ENCODE measurements at regions not wholly inside any gene's neighbourhood (a gene's known extent, or its start where the extent isn't known, plus 50 kb on each side); places are given as distances from the start of the nearest gene placed in this dataset.

DNA sequence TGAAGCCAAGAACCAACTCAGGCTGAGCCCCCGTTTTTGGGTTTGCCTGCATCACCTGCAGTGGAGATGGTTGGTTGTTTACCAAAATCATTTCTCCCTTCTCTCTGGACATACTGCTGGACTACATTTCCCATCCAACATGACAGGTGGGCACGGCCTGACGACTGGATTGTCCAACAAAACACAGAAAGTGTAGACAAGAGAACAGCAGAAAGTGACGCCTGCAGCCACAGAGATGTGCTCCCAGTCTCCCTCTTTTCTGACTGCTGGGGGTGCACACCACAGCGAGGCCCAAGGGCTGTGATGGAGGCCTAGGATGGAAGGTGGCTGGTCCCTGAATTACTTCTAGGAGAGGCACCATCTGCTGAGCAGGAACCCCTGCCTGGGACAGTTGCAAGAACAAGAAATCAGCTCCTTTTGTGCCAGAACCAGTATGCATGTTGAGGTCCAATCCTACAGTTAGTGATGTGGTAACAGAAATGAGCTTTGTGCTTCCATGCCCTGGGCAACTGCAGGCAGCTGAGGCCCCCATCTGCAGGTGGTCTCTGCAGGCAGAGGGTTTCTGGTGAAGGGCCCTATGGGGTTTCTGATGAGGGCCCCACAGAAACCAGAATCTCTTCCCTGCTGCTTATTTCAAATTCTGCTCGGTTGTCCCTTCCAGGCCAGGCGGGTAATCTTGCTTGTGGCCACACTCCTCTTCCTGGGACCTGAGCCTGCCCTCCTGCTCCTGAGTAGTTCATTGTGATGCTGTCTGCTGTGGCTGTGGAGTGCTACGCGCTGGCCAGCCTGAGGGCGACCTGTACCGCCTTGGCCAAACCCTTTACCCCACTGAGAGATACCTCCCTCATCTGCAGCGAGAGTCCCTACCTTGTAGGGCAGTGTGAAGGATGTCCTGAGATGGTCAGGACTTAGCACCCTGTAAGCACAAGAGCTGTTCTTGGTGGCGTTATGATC is 168.3 kb downstream of the ASB1 start:
- H2AFZ ChIP-seq (ENCODE audit: insufficient read depth, low read depth, low read length, poor library complexity, severe bottlenecking): no peak overlapping the region
- 90% methylated on average over 8 of the region's 13 CpGs for WGBS (ENCODE audit: insufficient coverage)
- H3K27ac Mint-ChIP-seq: no peak overlapping the region
- CTCF ChIA-PET: no interaction called here
- H3K79me2 ChIP-seq (ENCODE audit: control insufficient read depth, insufficient read depth, low read length): no peaks in the 10 kb centered on the region
- no peak overlapping the region for H3K4me3 Mint-ChIP-seq
- no peak overlapping the region for H3K4me2 ChIP-seq (replicated peaks; ENCODE audit: low read depth, low read length, poor library complexity, severe bottlenecking)
- peaks cover 14% of the 10 kb centered on the region for H3K27me3 Mint-ChIP-seq
- intact Hi-C loops (cut with micrococcal nuclease): no loop called here
- no peaks in the 10 kb centered on the region for H3K36me3 ChIP-seq (replicated peaks in 1 of 2; ENCODE audit: control extremely low read depth in 1 of 2, control insufficient read depth in 1 of 2, extremely low read depth in 1 of 2, insufficient read depth in 2 of 2, low read length in 1 of 2)
- H4K20me1 ChIP-seq (ENCODE audit: control insufficient read depth, insufficient read depth, low read length, poor library complexity, severe bottlenecking): no peaks in the 10 kb centered on the region
- H3K4me1 ChIP-seq (ENCODE audit: control insufficient read depth in 2 of 2, insufficient read depth in 2 of 2, low read length in 2 of 2): no peaks in the 10 kb centered on the region
- ATAC-seq (ENCODE audit: low read depth): no peak
- H3K9me3 ChIP-seq (ENCODE audit: control extremely low read depth in 1 of 3, control insufficient read depth in 2 of 3, insufficient read depth in 1 of 3, low read length in 2 of 3): peaks cover 0 to 3% (median 0%) of the 10 kb centered on the region in 3 donors
- POLR2A ChIA-PET: no interaction called here
- DNase-seq: no peak
- H3K9ac ChIP-seq (ENCODE audit: low read length): no peak overlapping the region
- no peak for TF ChIP-seq EZH2 (IDR thresholded peaks at IDR 0.05; ENCODE audit: borderline replicate concordance, insufficient read depth, low read depth, low read length, poor library complexity, severe bottlenecking)
- TF ChIP-seq, protein P1, sequence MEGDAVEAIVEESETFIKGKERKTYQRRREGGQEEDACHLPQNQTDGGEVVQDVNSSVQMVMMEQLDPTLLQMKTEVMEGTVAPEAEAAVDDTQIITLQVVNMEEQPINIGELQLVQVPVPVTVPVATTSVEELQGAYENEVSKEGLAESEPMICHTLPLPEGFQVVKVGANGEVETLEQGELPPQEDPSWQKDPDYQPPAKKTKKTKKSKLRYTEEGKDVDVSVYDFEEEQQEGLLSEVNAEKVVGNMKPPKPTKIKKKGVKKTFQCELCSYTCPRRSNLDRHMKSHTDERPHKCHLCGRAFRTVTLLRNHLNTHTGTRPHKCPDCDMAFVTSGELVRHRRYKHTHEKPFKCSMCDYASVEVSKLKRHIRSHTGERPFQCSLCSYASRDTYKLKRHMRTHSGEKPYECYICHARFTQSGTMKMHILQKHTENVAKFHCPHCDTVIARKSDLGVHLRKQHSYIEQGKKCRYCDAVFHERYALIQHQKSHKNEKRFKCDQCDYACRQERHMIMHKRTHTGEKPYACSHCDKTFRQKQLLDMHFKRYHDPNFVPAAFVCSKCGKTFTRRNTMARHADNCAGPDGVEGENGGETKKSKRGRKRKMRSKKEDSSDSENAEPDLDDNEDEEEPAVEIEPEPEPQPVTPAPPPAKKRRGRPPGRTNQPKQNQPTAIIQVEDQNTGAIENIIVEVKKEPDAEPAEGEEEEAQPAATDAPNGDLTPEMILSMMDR (IDR thresholded peaks at IDR 0.05): no peak
- H3K9me3 Mint-ChIP-seq (ENCODE audit: insufficient read depth): no peaks in the 10 kb centered on the region
- H3K27me3 ChIP-seq (replicated peaks in 1 of 4; ENCODE audit: control extremely low read depth in 1 of 4, control insufficient read depth in 3 of 4, insufficient read depth in 4 of 4, low read length in 3 of 4): no peaks in the 10 kb centered on the region
- no peak overlapping the region for H3K27ac ChIP-seq (ENCODE audit: low read length in 2 of 2)
- no peak overlapping the region for H3K4me3 ChIP-seq (ENCODE audit: control extremely low read depth in 1 of 5, extremely low read depth in 1 of 5, insufficient read depth in 1 of 5, low read depth in 2 of 5, low read length in 4 of 5)
- no peaks in the 10 kb centered on the region for H3K4me1 Mint-ChIP-seq

All from B cell (primary cell).